Hepatocyte (in vitro differentiated cells): ENCODE measurements at regions not wholly inside any gene's neighbourhood (a gene's known extent, or its start where the extent isn't known, plus 50 kb on each side); places are given as distances from the start of the nearest gene placed in this dataset.

Source experiments
- DNase-seq: peaks from one replicate; pipeline ENCODE4 v3.0.0-alpha.2; 2016; ENCODE audit warnings: low spot score
- H2AFZ ChIP-seq: fragments of 200-600 bp; sonication (generic); 2 replicates; pipeline ENCODE4 v1.6.0; 2016; ENCODE audit warnings: antibody characterized with exemption, mild to moderate bottlenecking
- H3K27ac ChIP-seq: fragments of 200-600 bp; sonication (generic); 2 replicates; pipeline ENCODE4 v1.5.1; 2016; ENCODE audit warnings: mild to moderate bottlenecking
- H3K27me3 ChIP-seq: fragments of 200-600 bp; sonication (generic); 2 replicates; pipeline ENCODE4 v1.6.1; 2016
- H3K36me3 ChIP-seq: fragments of 200-600 bp; sonication (generic); replicated peaks from 2 replicates; pipeline ENCODE4 v1.5.1; 2016; ENCODE audit warnings: low read depth; ENCODE audit not compliant: insufficient read depth
- H3K4me1 ChIP-seq: fragments of 200-600 bp; sonication (generic); 2 replicates; pipeline ENCODE4 v1.5.1; 2016; ENCODE audit warnings: mild to moderate bottlenecking, moderate library complexity; ENCODE audit not compliant: insufficient read depth
- H3K4me2 ChIP-seq: fragments of 200-600 bp; sonication (generic); 2 replicates; pipeline ENCODE4 v1.6.0; 2016
- H3K4me3 ChIP-seq: fragments of 200-600 bp; sonication (generic); 2 replicates; pipeline ENCODE4 v1.5.1; 2016; ENCODE audit warnings: mild to moderate bottlenecking
- H3K79me2 ChIP-seq: fragments of 200-600 bp; sonication (generic); 2 replicates; pipeline ENCODE4 v1.6.0; 2017; ENCODE audit warnings: mild to moderate bottlenecking
- H3K9me2 ChIP-seq: fragments of 200-600 bp; sonication (generic); replicated peaks from 2 replicates; pipeline ENCODE4 v1.6.0; 2017; ENCODE audit warnings: mild to moderate bottlenecking; ENCODE audit not compliant: insufficient read depth
- H3K9me3 ChIP-seq: fragments of 200-600 bp; sonication (generic); 2 replicates; pipeline ENCODE4 v1.5.1; 2016; ENCODE audit warnings: low read depth, mild to moderate bottlenecking
- H4K20me1 ChIP-seq: fragments of 200-600 bp; sonication (generic); 2 replicates; pipeline ENCODE4 v1.6.0; 2016; ENCODE audit warnings: mild to moderate bottlenecking; ENCODE audit not compliant: insufficient read depth, poor library complexity, severe bottlenecking
- CTCF ChIP-seq: fragments of 200-600 bp; sonication (generic); IDR thresholded peaks from 2 replicates; pipeline ENCODE4 v1.5.1; 2016; ENCODE audit warnings: antibody characterized with exemption, mild to moderate bottlenecking; ENCODE audit not compliant: poor library complexity
- EZH2 ChIP-seq: fragments of 200-600 bp; sonication (generic); IDR thresholded peaks from 2 replicates; pipeline ENCODE4 v1.6.1; 2016; ENCODE audit warnings: antibody characterized with exemption, mild to moderate bottlenecking, borderline replicate concordance
- EZH2phosphoT487 ChIP-seq: fragments of 200-600 bp; sonication (generic); IDR thresholded peaks from one replicate; pipeline ENCODE4 v1.6.1; 2018; ENCODE audit warnings: antibody characterized with exemption, mild to moderate bottlenecking, low read depth, moderate library complexity; ENCODE audit not compliant: unreplicated experiment, severe bottlenecking
- WGBS: methylation state at CpG from one replicate; pipeline ENCODE4 v1.1.6; 2016; ENCODE audit warnings: low lambda C conversion rate; ENCODE audit errors: missing lambda C conversion rate; 5-methylcytosine and 5-hydroxymethylcytosine counted together

- no peaks in the 10 kb centered on the region for H3K36me3 ChIP-seq
- H3K4me3 ChIP-seq, result no peak overlapping the region
- no peaks in the 10 kb centered on the region for H4K20me1 ChIP-seq
- TF ChIP-seq CTCF (no peak), EZH2 (no peak), EZH2phosphoT487 (no peak)
- no peak for DNase-seq
- H3K9me3 ChIP-seq, result no peaks in the 10 kb centered on the region
- no peak overlapping the region for H3K4me2 ChIP-seq
- H3K4me1 ChIP-seq, result no peaks in the 10 kb centered on the region
- no peaks in the 10 kb centered on the region for H3K79me2 ChIP-seq
- H3K9me2 ChIP-seq, result no peaks in the 10 kb centered on the region
- H3K27me3 ChIP-seq, result no peaks in the 10 kb centered on the region
- H3K27ac ChIP-seq, result no peak overlapping the region
- 94% methylated on average over 2 of the region's 2 CpGs for WGBS
- no peak overlapping the region for H2AFZ ChIP-seq
These were observed 156.7 kb upstream of the KIRREL3 start for GRCh38 chr11:127157225-127157624.

- no peak for DNase-seq
- Histone ChIP-seq H3K9me3 (no peaks in the 10 kb centered on the region), H4K20me1 (no peaks in the 10 kb centered on the region), H3K27ac (no peak overlapping the region), H3K4me2 (no peak overlapping the region), H3K27me3 (no peaks in the 10 kb centered on the region), H3K79me2 (no peaks in the 10 kb centered on the region), H3K36me3 (no peaks in the 10 kb centered on the region), H3K9me2 (no peaks in the 10 kb centered on the region), H3K4me3 (no peak overlapping the region), H3K4me1 (no peaks in the 10 kb centered on the region), H2AFZ (no peak overlapping the region)
- 80% methylated on average over 1 of the region's 1 CpG for WGBS
- TF ChIP-seq EZH2phosphoT487 (no peak), CTCF (no peak), EZH2 (no peak)
These were observed 148.8 kb upstream of the KIRREL3 start for GRCh38 chr11:127149410-127149809.

GRCh38 chr11:127143251-127143650, 142.7 kb upstream of the KIRREL3 start:
- Histone ChIP-seq H3K36me3 (no peaks in the 10 kb centered on the region), H4K20me1 (no peaks in the 10 kb centered on the region), H3K27me3 (no peaks in the 10 kb centered on the region), H3K4me2 (no peak overlapping the region), H2AFZ (no peak overlapping the region), H3K9me2 (no peaks in the 10 kb centered on the region), H3K4me1 (no peaks in the 10 kb centered on the region), H3K27ac (no peak overlapping the region), H3K79me2 (no peaks in the 10 kb centered on the region), H3K4me3 (no peak overlapping the region), H3K9me3 (no peaks in the 10 kb centered on the region)
- no peak for TF ChIP-seq EZH2
- no peak for TF ChIP-seq CTCF
- no peak for TF ChIP-seq EZH2phosphoT487
- DNase-seq, result no peak
- WGBS, result 88% methylated on average over 7 of the region's 7 CpGs

- 80% methylated on average over 3 of the region's 3 CpGs for WGBS
- Histone ChIP-seq H3K9me3 (no peaks in the 10 kb centered on the region), H3K4me1 (no peaks in the 10 kb centered on the region), H3K79me2 (no peaks in the 10 kb centered on the region), H3K36me3 (no peaks in the 10 kb centered on the region), H3K4me3 (no peak overlapping the region), H2AFZ (no peak overlapping the region), H3K9me2 (no peaks in the 10 kb centered on the region), H3K27ac (no peak overlapping the region), H3K4me2 (no peak overlapping the region), H3K27me3 (no peaks in the 10 kb centered on the region), H4K20me1 (no peaks in the 10 kb centered on the region)
- no peak for DNase-seq
- TF ChIP-seq EZH2 (no peak), EZH2phosphoT487 (no peak), CTCF (no peak)
These were observed 138.0 kb upstream of the KIRREL3 start for GRCh38 chr11:127138613-127139012.
